ENCODE measurements at regions not wholly inside any gene's neighbourhood (a gene's known extent, or its start where the extent isn't known, plus 50 kb on each side); places are given as distances from the start of the nearest gene placed in this dataset.

DNA sequence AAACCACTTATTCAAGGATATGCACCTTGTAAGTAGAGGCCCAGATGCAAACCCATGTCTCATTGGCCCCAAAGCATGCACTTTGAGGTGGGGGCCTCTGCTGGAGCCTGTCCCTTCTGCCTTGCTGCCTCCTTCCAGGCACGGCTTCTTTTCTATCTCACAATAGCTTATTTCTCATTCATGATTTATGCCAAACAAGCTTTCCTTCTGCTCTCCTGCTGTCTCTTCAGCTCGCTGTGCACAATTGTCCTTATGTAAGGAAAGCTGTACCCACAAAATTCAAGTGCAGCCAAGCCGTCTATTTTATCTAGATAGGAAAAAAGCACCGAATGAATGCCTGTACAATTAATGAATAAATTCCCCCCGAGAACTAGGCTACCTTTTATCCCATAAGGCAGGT lies 124.8 kb upstream of the PACRGL start:
- no peak for TF ChIP-seq POLR2A (IDR thresholded peaks at IDR 0.05)
- TF ChIP-seq, protein P1, sequence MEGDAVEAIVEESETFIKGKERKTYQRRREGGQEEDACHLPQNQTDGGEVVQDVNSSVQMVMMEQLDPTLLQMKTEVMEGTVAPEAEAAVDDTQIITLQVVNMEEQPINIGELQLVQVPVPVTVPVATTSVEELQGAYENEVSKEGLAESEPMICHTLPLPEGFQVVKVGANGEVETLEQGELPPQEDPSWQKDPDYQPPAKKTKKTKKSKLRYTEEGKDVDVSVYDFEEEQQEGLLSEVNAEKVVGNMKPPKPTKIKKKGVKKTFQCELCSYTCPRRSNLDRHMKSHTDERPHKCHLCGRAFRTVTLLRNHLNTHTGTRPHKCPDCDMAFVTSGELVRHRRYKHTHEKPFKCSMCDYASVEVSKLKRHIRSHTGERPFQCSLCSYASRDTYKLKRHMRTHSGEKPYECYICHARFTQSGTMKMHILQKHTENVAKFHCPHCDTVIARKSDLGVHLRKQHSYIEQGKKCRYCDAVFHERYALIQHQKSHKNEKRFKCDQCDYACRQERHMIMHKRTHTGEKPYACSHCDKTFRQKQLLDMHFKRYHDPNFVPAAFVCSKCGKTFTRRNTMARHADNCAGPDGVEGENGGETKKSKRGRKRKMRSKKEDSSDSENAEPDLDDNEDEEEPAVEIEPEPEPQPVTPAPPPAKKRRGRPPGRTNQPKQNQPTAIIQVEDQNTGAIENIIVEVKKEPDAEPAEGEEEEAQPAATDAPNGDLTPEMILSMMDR (IDR thresholded peaks at IDR 0.05), result no peak
